ENCODE measurements at regions not wholly inside any gene's neighbourhood (a gene's known extent, or its start where the extent isn't known, plus 50 kb on each side); places are given as distances from the start of the nearest gene placed in this dataset.

DNA sequence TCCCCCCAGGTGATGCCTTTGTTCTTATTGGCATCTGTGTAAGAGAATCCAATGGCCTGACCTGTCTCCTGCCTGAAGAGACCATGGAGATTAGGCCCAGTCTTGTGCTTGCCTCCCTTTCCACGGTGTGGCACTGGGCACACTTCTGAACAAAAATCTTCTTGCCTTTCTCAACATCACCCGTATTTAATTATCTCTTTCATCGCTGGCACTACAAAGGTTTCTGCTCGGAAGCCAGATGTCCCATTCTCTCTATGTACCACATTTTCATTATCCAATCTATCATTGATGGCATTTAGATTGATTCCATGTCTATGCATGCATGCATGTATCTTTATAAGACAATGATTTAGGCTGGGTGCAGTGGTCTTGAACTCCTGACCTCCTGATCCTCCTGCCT, 74.3 kb downstream of the SLC25A15 start:
- H3K27me3 ChIP-seq (ENCODE audit: insufficient read depth, low read length), result no peaks in the 10 kb centered on the region
- no peak overlapping the region for H2BK20ac ChIP-seq (ENCODE audit: low read depth, low read length, poor library complexity, severe bottlenecking)
- H2BK120ac ChIP-seq (ENCODE audit: low read depth, low read length, poor library complexity, severe bottlenecking), result no peak overlapping the region
- no peak overlapping the region for H3K56ac ChIP-seq (ENCODE audit: insufficient read length, low read depth, low read length)
- no peak overlapping the region for H2BK15ac ChIP-seq (ENCODE audit: low read depth, low read length)
- Mint-ChIP-seq H3K4me3 (no peak overlapping the region), H3K27ac (no peak overlapping the region), H3K4me1 (no peaks in the 10 kb centered on the region), H3K9me3 (peaks cover 4 to 7% of the 10 kb centered on the region in 2 experiments; a peak in 3 of 5 replicates), H3K36me3 (ENCODE audit: insufficient read depth in 1 of 3, low read depth in 3 of 3) (no peaks in the 10 kb centered on the region), H3K27me3 (ENCODE audit: low read depth) (no peaks in the 10 kb centered on the region; the same call in 1 of the 2 replicates)
- no peak overlapping the region for H3K23ac ChIP-seq (ENCODE audit: insufficient read length, low read depth, low read length)
- H2AFZ ChIP-seq (ENCODE audit: low read length), result no peak overlapping the region
- H2AK5ac ChIP-seq (ENCODE audit: insufficient read length, low read length), result no peak overlapping the region
- no peak overlapping the region for H2BK5ac ChIP-seq (ENCODE audit: insufficient read length, low read length)
- H3K9me3 ChIP-seq (ENCODE audit: control insufficient read depth, low read depth, low read length), result no peaks in the 10 kb centered on the region
- no peak for DNase-seq
- H3K79me1 ChIP-seq (ENCODE audit: insufficient read depth, low read depth, low read length, poor library complexity, severe bottlenecking), result no peaks in the 10 kb centered on the region
- H4K5ac ChIP-seq (ENCODE audit: insufficient read length, low read depth, low read length), result no peak overlapping the region
- no peaks in the 10 kb centered on the region for H3K79me2 ChIP-seq (ENCODE audit: insufficient read depth, low read length)
- H4K20me1 ChIP-seq (ENCODE audit: control insufficient read depth, insufficient read depth, insufficient read length), result no peaks in the 10 kb centered on the region
- no peak overlapping the region for H3K4me2 ChIP-seq (ENCODE audit: insufficient read depth, insufficient read length, low read length)
- no peak overlapping the region for H3K18ac ChIP-seq (ENCODE audit: insufficient read length, low read depth, low read length)
- H4K8ac ChIP-seq (replicated peaks; ENCODE audit: insufficient read length, low read depth, low read length), result no peak overlapping the region
- no peak overlapping the region for H2BK12ac ChIP-seq (ENCODE audit: insufficient read length, low read depth, low read length)
- no peak overlapping the region for H3K14ac ChIP-seq (ENCODE audit: insufficient read depth, low read length)
- H3K4me1 ChIP-seq (ENCODE audit: insufficient read depth, low read length), result no peaks in the 10 kb centered on the region
- no peak overlapping the region for H3K4ac ChIP-seq (ENCODE audit: low read depth, low read length)
- H3T11ph ChIP-seq (ENCODE audit: low read length), result no peak overlapping the region
- H3K27ac ChIP-seq (ENCODE audit: insufficient read length, low read depth, low read length), result no peak overlapping the region
- no peak overlapping the region for H4K91ac ChIP-seq (ENCODE audit: insufficient read length, low read depth, low read length)
- no peaks in the 10 kb centered on the region for H3K23me2 ChIP-seq (ENCODE audit: insufficient read length, low read depth, low read length, poor library complexity, severe bottlenecking)
- TF ChIP-seq, protein P1, sequence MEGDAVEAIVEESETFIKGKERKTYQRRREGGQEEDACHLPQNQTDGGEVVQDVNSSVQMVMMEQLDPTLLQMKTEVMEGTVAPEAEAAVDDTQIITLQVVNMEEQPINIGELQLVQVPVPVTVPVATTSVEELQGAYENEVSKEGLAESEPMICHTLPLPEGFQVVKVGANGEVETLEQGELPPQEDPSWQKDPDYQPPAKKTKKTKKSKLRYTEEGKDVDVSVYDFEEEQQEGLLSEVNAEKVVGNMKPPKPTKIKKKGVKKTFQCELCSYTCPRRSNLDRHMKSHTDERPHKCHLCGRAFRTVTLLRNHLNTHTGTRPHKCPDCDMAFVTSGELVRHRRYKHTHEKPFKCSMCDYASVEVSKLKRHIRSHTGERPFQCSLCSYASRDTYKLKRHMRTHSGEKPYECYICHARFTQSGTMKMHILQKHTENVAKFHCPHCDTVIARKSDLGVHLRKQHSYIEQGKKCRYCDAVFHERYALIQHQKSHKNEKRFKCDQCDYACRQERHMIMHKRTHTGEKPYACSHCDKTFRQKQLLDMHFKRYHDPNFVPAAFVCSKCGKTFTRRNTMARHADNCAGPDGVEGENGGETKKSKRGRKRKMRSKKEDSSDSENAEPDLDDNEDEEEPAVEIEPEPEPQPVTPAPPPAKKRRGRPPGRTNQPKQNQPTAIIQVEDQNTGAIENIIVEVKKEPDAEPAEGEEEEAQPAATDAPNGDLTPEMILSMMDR (conservative IDR thresholded peaks at IDR 0.05), result no peak
- no peak overlapping the region for H3K9ac ChIP-seq (ENCODE audit: extremely low read depth, insufficient read length, low read length)
- no CpG with 5 or more reads among the region's 4 CpGs for WGBS (ENCODE audit: extremely low coverage, insufficient read length, low lambda C conversion rate)

Data from H9 (cell line).